GM12891 (cell line): ENCODE measurements at regions not wholly inside any gene's neighbourhood (a gene's known extent, or its start where the extent isn't known, plus 50 kb on each side); places are given as distances from the start of the nearest gene placed in this dataset.

Experiments
- DNase-seq: peaks from one replicate; pipeline ENCODE4 v3.0.0; 2011; ENCODE audit warnings: low spot score; ENCODE audit not compliant: insufficient read length
- FAIRE-seq: peaks from 2 replicates; lab custom pipeline; 2011; peaks lifted over from hg19 to GRCh38; lab: Jason Lieb, UNC
- PAX5 ChIP-seq: IDR thresholded peaks from 2 replicates; pipeline ENCODE4 v1.6.1; 2011; ENCODE audit warnings: low read length, moderate library complexity, mild to moderate bottlenecking; ENCODE audit not compliant: insufficient read depth, severe bottlenecking
- POLR2A ChIP-seq: IDR thresholded peaks from 2 replicates; pipeline ENCODE4 v1.6.1; 2011; ENCODE audit warnings: low read depth, low read length, control low read depth
- POLR2AphosphoS5 ChIP-seq: IDR thresholded peaks from 2 replicates; pipeline ENCODE4 v1.6.1; 2011; ENCODE audit warnings: low read depth, low read length, control low read depth
- POU2F2 ChIP-seq: IDR thresholded peaks from 2 replicates; pipeline ENCODE4 v1.6.1; 2011; ENCODE audit warnings: low read depth, mild to moderate bottlenecking, control low read depth, low read length, moderate library complexity
- SPI1 ChIP-seq: IDR thresholded peaks from 2 replicates; pipeline ENCODE4 v1.6.1; 2011; ENCODE audit warnings: low read depth, low read length, control low read depth
- TAF1 ChIP-seq: IDR thresholded peaks from 2 replicates; pipeline ENCODE4 v1.6.1; 2011; ENCODE audit warnings: low read depth, low read length, control low read depth

- TF ChIP-seq PAX5 (no peak), SPI1 (no peak), TAF1 (no peak), POLR2A (no peak), POLR2AphosphoS5 (no peak), POU2F2 (no peak)
- DNase-seq (no peak), FAIRE-seq (no peak)
Observed at GRCh38 chr5:110996742-110997141, 74.8 kb upstream of the TSLP start.

- DNase-seq (no peak), FAIRE-seq (no peak)
- no peak for TF ChIP-seq PAX5
- no peak for TF ChIP-seq POU2F2
- no peak for TF ChIP-seq POLR2A
- no peak for TF ChIP-seq TAF1
- TF ChIP-seq POLR2AphosphoS5 = no peak
- TF ChIP-seq SPI1 = no peak
Observed at GRCh38 chr5:111002036-111002435, 69.5 kb upstream of the TSLP start.

- DNase-seq (no peak), FAIRE-seq (no peak)
- TF ChIP-seq SPI1 (no peak), POLR2AphosphoS5 (no peak), POU2F2 (no peak), TAF1 (no peak), PAX5 (no peak), POLR2A (no peak)
Observed at GRCh38 chr5:111003623-111004022, 67.9 kb upstream of the TSLP start.

GRCh38 chr5:111004291-111004690 is 67.2 kb upstream of the TSLP start:
- TF ChIP-seq POLR2A = no peak
- no peak for TF ChIP-seq PAX5
- TF ChIP-seq SPI1 = no peak
- TF ChIP-seq POLR2AphosphoS5 = no peak
- no peak for TF ChIP-seq POU2F2
- no peak for TF ChIP-seq TAF1
- FAIRE-seq (no peak), DNase-seq (no peak)

GRCh38 chr5:111010783-111011182 is 60.7 kb upstream of the TSLP start:
- FAIRE-seq = no peak
- no peak for TF ChIP-seq SPI1
- no peak for TF ChIP-seq PAX5
- no peak for TF ChIP-seq TAF1
- no peak for TF ChIP-seq POLR2AphosphoS5
- no peak for TF ChIP-seq POU2F2
- TF ChIP-seq POLR2A = no peak
- no peak for DNase-seq

- no peak for TF ChIP-seq SPI1
- TF ChIP-seq TAF1 = no peak
- no peak for TF ChIP-seq POU2F2
- no peak for TF ChIP-seq PAX5
- TF ChIP-seq POLR2AphosphoS5 = no peak
- no peak for TF ChIP-seq POLR2A
- FAIRE-seq = no peak
- DNase-seq = no peak
Observed at GRCh38 chr5:111013011-111013410, 58.5 kb upstream of the TSLP start.

GRCh38 chr5:111016801-111017200 is 54.7 kb upstream of the TSLP start:
- DNase-seq (no peak), FAIRE-seq (no peak)
- TF ChIP-seq PAX5 = no peak
- TF ChIP-seq POLR2AphosphoS5 = no peak
- TF ChIP-seq TAF1 = no peak
- no peak for TF ChIP-seq POLR2A
- no peak for TF ChIP-seq SPI1
- no peak for TF ChIP-seq POU2F2

GRCh38 chr5:111017731-111018130 is 53.8 kb upstream of the TSLP start:
- no peak for TF ChIP-seq PAX5
- no peak for TF ChIP-seq SPI1
- no peak for TF ChIP-seq POLR2AphosphoS5
- no peak for TF ChIP-seq POLR2A
- no peak for TF ChIP-seq POU2F2
- DNase-seq (no peak), FAIRE-seq (no peak)
